ENCODE measurements at regions not wholly inside any gene's neighbourhood (a gene's known extent, or its start where the extent isn't known, plus 50 kb on each side); places are given as distances from the start of the nearest gene placed in this dataset.

- TF ChIP-seq SPI1 (IDR thresholded peaks at IDR 0.05; ENCODE audit: low read depth, low read length) (no peak), POLR2A (IDR thresholded peaks at IDR 0.05; ENCODE audit: low read depth, low read length) (no peak), POLR2AphosphoS5 (IDR thresholded peaks at IDR 0.05; ENCODE audit: low read depth, low read length) (no peak), TAF1 (IDR thresholded peaks at IDR 0.05; ENCODE audit: low read depth, low read length) (no peak)
Measured at GRCh38 chr4:126466848-126467247, 1152.1 kb downstream of the FAT4 start.
